ENCODE measurements at regions not wholly inside any gene's neighbourhood (a gene's known extent, or its start where the extent isn't known, plus 50 kb on each side); places are given as distances from the start of the nearest gene placed in this dataset.

DNA sequence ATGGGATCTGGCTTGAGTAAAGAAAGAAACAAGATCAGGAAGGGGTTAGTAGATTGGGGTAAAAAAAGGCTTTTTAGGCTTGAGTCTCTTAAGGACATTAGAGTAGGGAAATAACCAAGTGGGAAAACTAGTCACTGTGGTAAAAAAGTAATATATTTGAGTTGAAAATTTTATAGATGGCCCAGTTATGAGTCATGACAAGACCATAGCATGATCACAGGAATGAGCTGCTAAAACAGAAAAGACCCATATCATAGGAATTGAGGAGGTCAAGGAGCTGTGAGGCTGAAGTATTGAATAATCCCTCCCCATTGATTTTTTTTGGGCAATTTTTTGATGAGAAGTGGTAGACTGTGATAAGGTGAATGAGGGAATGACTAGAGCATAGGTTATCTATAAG, 69.2 kb upstream of the TBC1D5 start:
- no peak overlapping the region for H3K4me3 ChIP-seq (ENCODE audit: low read depth, low read length)
- TF ChIP-seq, protein P1, sequence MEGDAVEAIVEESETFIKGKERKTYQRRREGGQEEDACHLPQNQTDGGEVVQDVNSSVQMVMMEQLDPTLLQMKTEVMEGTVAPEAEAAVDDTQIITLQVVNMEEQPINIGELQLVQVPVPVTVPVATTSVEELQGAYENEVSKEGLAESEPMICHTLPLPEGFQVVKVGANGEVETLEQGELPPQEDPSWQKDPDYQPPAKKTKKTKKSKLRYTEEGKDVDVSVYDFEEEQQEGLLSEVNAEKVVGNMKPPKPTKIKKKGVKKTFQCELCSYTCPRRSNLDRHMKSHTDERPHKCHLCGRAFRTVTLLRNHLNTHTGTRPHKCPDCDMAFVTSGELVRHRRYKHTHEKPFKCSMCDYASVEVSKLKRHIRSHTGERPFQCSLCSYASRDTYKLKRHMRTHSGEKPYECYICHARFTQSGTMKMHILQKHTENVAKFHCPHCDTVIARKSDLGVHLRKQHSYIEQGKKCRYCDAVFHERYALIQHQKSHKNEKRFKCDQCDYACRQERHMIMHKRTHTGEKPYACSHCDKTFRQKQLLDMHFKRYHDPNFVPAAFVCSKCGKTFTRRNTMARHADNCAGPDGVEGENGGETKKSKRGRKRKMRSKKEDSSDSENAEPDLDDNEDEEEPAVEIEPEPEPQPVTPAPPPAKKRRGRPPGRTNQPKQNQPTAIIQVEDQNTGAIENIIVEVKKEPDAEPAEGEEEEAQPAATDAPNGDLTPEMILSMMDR (IDR thresholded peaks at IDR 0.05; ENCODE audit: low read depth, low read length) = no peak

DNA sequence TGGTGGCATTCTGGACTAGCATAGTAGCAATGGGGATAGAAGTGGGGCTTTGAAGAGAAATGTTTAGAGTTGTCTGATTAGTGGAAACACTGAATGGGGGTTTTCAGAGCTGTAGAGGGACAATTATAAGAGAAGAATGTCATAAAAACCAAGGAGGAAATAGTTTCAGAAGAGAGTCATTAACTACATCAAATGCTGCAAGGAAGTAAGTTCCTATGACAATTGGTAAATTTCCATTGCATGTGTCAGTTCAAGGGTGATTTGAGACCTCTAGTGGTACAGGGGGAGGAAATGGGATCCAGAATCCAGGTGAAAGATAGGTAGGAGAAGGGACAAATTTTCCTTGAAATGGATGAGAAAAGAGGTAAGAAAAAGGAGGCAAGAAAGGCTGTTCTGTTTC, 68.3 kb upstream of the TBC1D5 start:
- TF ChIP-seq, protein P1 (IDR thresholded peaks at IDR 0.05; ENCODE audit: low read depth, low read length) = no peak
- no peak overlapping the region for H3K4me3 ChIP-seq (ENCODE audit: low read depth, low read length)

DNA sequence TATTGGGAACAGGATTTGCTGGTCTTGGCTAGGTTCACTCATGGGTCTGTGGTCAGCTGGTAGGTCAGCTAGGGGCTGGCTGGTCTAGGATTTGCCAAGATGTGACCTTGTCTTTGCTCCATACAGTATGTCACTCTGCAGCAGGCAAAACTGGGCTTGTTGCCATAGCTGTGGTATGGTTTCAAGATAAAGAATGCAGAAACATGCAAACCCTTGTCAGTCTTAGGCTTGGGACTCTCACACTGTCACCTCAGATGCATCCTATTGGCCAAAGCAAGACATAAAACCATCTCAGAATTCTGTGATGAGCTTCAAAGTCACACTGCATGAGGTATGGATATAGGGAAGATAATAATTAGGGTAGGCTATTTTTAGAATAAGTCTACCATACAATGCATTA, 66.6 kb upstream of the TBC1D5 start:
- no peak overlapping the region for H3K4me3 ChIP-seq (ENCODE audit: low read depth, low read length)
- TF ChIP-seq, protein P1 (IDR thresholded peaks at IDR 0.05; ENCODE audit: low read depth, low read length) = no peak

DNA sequence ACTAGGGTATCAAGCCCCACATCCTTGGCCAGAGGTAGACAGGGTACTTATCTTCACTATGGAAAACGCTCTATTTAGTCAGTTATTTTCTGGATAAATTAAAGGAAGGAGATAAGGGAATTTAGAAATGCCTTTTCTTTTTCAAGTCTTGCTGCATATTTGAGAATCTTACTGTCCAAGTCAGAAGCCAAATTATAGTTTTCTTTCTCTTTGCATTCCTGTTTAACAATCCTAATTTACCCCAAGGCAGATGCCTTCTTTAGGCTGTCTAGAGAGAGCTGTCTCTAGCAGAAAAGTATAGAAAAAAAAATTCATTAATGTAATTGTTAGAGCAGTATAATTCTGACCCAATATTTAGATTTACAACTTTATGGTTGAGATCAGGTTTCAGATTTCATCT, 64.4 kb upstream of the TBC1D5 start:
- no peak overlapping the region for H3K4me3 ChIP-seq (ENCODE audit: low read depth, low read length)
- TF ChIP-seq, protein P1 (IDR thresholded peaks at IDR 0.05; ENCODE audit: low read depth, low read length) = no peak

DNA sequence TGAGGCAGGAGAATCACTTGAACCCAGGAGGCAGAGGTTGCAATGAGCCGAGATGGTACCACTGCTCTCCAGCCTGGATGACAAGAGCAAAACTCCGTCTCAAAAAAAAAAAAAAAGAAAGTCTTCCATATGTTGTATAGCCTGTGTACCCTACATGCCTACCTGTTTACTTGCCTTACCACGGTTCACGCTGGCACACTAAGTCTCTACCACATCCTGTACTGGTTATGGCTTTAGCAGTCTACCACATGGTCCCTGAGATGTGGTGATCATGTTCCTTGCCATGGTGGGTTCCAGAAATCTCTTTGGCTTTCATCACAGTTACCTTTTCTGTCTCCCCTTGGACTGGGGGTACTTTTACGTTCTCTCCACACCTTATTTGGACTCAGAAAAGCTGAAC, 63.8 kb upstream of the TBC1D5 start:
- TF ChIP-seq, protein P1 (IDR thresholded peaks at IDR 0.05; ENCODE audit: low read depth, low read length) = no peak
- H3K4me3 ChIP-seq (ENCODE audit: low read depth, low read length) = no peak overlapping the region

DNA sequence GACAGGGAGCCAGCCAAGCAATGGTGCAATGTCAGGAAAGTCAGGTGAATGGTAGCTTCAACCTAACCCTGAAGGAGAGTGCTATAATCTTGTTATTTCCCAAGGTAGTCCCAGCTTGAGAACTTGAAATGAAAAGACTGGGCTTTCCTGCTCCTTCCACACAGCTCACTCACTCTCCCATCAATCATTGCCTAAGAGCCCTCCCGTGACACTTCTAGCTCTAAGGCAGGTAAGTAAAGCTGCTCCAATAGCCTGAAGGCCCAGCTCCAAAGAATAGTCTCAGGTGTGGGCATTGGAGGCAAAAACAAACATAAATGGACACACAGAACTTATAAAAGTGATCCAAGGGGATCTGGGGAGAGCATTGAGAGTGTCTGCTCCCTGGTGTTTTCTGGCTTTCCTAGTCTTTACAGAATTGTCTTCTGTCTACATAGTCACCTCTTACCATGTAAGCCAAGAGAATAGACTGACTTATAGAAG, 63.1 kb upstream of the TBC1D5 start:
- H3K4me3 ChIP-seq (ENCODE audit: low read depth, low read length) = no peak overlapping the region
- TF ChIP-seq, protein P1 (IDR thresholded peaks at IDR 0.05; ENCODE audit: low read depth, low read length) = no peak

DNA sequence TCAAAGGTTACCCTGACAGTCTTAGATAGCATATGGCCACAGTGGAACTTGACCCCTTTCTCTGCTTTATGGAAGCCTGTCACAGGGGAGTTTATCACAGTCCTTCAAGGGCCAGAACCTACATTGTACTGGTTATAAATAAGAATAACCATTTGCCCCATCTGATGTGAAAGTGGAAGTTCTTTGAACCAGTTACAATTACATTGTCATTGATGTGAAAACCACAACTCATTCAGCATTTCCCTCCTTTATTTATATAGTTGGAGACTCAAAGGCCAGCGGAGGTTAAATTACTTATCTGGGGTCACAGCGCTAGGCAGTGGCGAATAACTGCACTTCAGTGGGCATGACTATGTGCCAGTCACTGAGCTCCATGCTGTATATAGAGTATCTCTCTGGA, 60.5 kb upstream of the TBC1D5 start:
- H3K4me3 ChIP-seq (ENCODE audit: low read depth, low read length) = no peak overlapping the region
- TF ChIP-seq, protein P1 (IDR thresholded peaks at IDR 0.05; ENCODE audit: low read depth, low read length) = no peak

Data from WI38 (cell line).